Motor neuron (in vitro differentiated cells): ENCODE measurements at regions not wholly inside any gene's neighbourhood (a gene's known extent, or its start where the extent isn't known, plus 50 kb on each side); places are given as distances from the start of the nearest gene placed in this dataset.

Source experiments
- ATAC-seq, 8 experiments: fragments of 200-7000 bp; cut with Tn5 transposase; replicated peaks in 6 of 8; 2 replicates each; pipeline ENCODE4 v1.8.0; 2021; ENCODE audit warnings: mild to moderate bottlenecking in 8 of 8, moderate library complexity in 8 of 8
- H3K27ac ChIP-seq, 2 donors: fragments of 250-450 bp; sonication (Bioruptor Pico); 2 replicates each; pipeline ENCODE4 v1.9.0; 2021; ENCODE audit warnings: antibody characterized with exemption in 2 of 2, mild to moderate bottlenecking in 2 of 2, moderate library complexity in 1 of 2
- H3K4me1 ChIP-seq, 2 donors: fragments of 250-450 bp; sonication (Bioruptor Pico); replicated peaks in 1 of 2; 2 replicates each; pipeline ENCODE4 v1.6.1; 2021; ENCODE audit warnings: antibody characterized with exemption in 2 of 2, mild to moderate bottlenecking in 2 of 2, moderate library complexity in 1 of 2
- H3K4me3 ChIP-seq, 5 donors: fragments of 250-450 bp; sonication (Bioruptor Pico); 2 replicates each; pipeline ENCODE4 v1.9.0; 2021; ENCODE audit warnings: antibody characterized with exemption in 5 of 5, mild to moderate bottlenecking in 5 of 5, moderate library complexity in 4 of 5
- WGBS, 10 experiments: fragments of 450-650 bp; shearing (Covaris generic); methylation state at CpG; one replicate each; pipeline ENCODE4 v1.0.0; 2022; 5-methylcytosine and 5-hydroxymethylcytosine counted together
- in situ Hi-C, 9 experiments: fragments of 400-800 bp; cut with MboI; loops; one replicate each; pipeline ENCODE4 v1.15.0; 2021; ENCODE audit warnings: low sequenced_read_pairs in 9 of 9, low pct_unique_long_range_greater_than_20kb in 2 of 9; ENCODE audit not compliant: unreplicated experiment in 9 of 9

- no peak for ATAC-seq
- Histone ChIP-seq H3K27ac (no peak overlapping the region), H3K4me3 (no peak overlapping the region), H3K4me1 (no peaks in the 10 kb centered on the region)
- 76 to 100% (median 93%) methylated on average over 2 to 3 of the region's 3 CpGs; no CpG with 5 or more reads in 2 of the 10 experiments for WGBS, 10 experiments
- in situ Hi-C loops, result no loop called here
Measured at GRCh38 chr10:91357497-91357896, 52.6 kb upstream of the HECTD2 start.
